Body of pancreas (tissue), 4 donors: ENCODE measurements at regions not wholly inside any gene's neighbourhood (a gene's known extent, or its start where the extent isn't known, plus 50 kb on each side); places are given as distances from the start of the nearest gene placed in this dataset.
A peak's percentile ranks its signal among the peaks of the same experiment; 100 is the strongest.

ENCODE experiments used
- ATAC-seq: fragments of 150-250 bp; one replicate; pipeline ENCODE4 v1.9.1; 2016
- DNase-seq, 4 donors: peaks; one replicate each; pipeline ENCODE4 v3.0.0-alpha.2; 2019
- H3K27ac ChIP-seq, 4 donors: fragments of 200-600 bp; sonication (generic); 1 replicate in 3 of 4; 2 replicates in 1 of 4; pipeline versions ENCODE4 v1.5.1 to v1.6.1; 2016 to 2019; ENCODE audit warnings: mild to moderate bottlenecking in 1 of 4, mixed read lengths in 1 of 4, moderate library complexity in 1 of 4
- H3K27me3 ChIP-seq, 2 donors: fragments of 200-600 bp; sonication (generic); one replicate each; pipeline ENCODE4 v1.6.0; 2016; ENCODE audit warnings: mild to moderate bottlenecking in 1 of 2
- H3K36me3 ChIP-seq, 2 donors: fragments of 200-600 bp; sonication (generic); replicated peaks in 1 of 2; 2 replicates each; pipeline ENCODE4 v1.5.1; 2016; ENCODE audit warnings: low read depth in 2 of 2; ENCODE audit not compliant: insufficient read depth in 1 of 2
- H3K4me1 ChIP-seq: fragments of 200-600 bp; sonication (generic); one replicate; pipeline ENCODE4 v1.6.0; 2016
- H3K4me3 ChIP-seq, 2 donors: fragments of 200-600 bp; sonication (generic); 1 replicate in 1 of 2; 2 replicates in 1 of 2; pipeline ENCODE4 v1.5.1; 2016 to 2019
- H3K9me3 ChIP-seq, 3 donors: fragments of 200-600 bp; sonication (generic); 1 replicate in 2 of 3; 2 replicates in 1 of 3; pipeline ENCODE4 v1.5.1; 2016
- POLR2A ChIP-seq, 3 donors: fragments of 450-650 bp; IDR thresholded peaks; one replicate each; pipeline ENCODE4 v1.6.1; 2016; ENCODE audit warnings: antibody characterized with exemption in 3 of 3, mild to moderate bottlenecking in 2 of 3
- WGBS, 2 donors: methylation state at CpG; one replicate each; pipeline ENCODE4 v1.1.5; 2017; 5-methylcytosine and 5-hydroxymethylcytosine counted together
- intact Hi-C: fragments of 100-400 bp; cut with DNase I; formaldehyde crosslinking; loops from one replicate; pipeline ENCODE4 v1.15.1; 2023
- TF ChIP-seq, protein P1 (sequence below), 7 experiments: fragments of 450-650 bp in 4 of 7; fragments of 200-600 bp in 3 of 7; sonication (generic) in 3 of 7; IDR thresholded peaks; one replicate each; pipeline ENCODE4 v1.5.1; 2016 to 2019; ENCODE audit warnings: antibody characterized with exemption in 7 of 7

DNA sequence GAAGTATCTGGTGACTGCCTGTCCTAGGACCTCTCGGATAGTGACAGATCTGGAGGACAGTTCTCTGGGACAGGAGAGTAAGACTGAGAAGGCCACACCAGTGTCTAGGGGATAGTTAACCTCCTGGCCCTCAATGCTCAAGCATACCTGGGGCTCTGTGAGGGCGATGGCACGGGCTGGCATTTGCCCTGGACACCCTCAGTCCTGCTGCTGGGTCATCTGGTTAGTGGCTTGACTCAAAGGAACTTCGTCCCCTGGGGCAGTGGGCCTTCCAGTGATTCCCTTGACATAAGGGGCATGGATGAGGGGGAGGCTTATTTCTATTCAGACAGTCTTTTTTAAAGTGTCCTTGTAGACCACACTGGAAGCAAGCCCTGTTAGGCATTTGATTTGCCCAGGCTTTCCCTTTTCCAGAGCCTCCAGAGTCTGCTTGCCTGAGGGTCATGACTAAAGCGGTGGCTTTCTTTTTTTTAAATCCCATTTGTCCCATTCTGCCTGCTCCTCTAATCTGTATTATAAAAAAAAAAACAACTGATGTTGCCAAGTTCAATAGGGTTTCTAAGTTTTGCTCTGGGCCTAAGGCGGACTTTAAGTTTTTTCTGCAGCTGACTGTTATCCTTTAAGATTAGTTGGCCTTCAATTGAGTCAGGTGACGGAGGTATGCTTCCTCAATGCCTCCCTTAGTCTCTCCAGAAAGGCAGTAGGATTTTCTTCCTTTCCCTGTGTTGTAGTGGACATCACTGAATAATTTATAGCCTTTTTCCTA lies 2083.5 kb upstream of the C9orf72 start:
- WGBS, 2 donors: 55 to 61% methylated on average over 7 of the region's 7 CpGs
- H3K27me3 ChIP-seq: no peaks in the 10 kb centered on the region
- peak overlapping the region in 1 of 4 donors; percentile 38 for H3K27ac ChIP-seq
- no peak overlapping the region for H3K4me3 ChIP-seq
- ATAC-seq (no peak), DNase-seq (peak in 1 of 4 donors; percentile 8)
- H3K4me1 ChIP-seq: peaks cover 10% of the 10 kb centered on the region
- intact Hi-C loops: no loop called here
- no peaks in the 10 kb centered on the region for H3K9me3 ChIP-seq
- no peak for TF ChIP-seq POLR2A (IDR thresholded peaks at IDR 0.05)
- TF ChIP-seq, protein P1, sequence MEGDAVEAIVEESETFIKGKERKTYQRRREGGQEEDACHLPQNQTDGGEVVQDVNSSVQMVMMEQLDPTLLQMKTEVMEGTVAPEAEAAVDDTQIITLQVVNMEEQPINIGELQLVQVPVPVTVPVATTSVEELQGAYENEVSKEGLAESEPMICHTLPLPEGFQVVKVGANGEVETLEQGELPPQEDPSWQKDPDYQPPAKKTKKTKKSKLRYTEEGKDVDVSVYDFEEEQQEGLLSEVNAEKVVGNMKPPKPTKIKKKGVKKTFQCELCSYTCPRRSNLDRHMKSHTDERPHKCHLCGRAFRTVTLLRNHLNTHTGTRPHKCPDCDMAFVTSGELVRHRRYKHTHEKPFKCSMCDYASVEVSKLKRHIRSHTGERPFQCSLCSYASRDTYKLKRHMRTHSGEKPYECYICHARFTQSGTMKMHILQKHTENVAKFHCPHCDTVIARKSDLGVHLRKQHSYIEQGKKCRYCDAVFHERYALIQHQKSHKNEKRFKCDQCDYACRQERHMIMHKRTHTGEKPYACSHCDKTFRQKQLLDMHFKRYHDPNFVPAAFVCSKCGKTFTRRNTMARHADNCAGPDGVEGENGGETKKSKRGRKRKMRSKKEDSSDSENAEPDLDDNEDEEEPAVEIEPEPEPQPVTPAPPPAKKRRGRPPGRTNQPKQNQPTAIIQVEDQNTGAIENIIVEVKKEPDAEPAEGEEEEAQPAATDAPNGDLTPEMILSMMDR (IDR thresholded peaks at IDR 0.05): no peak
- H3K36me3 ChIP-seq: no peaks in the 10 kb centered on the region

DNA sequence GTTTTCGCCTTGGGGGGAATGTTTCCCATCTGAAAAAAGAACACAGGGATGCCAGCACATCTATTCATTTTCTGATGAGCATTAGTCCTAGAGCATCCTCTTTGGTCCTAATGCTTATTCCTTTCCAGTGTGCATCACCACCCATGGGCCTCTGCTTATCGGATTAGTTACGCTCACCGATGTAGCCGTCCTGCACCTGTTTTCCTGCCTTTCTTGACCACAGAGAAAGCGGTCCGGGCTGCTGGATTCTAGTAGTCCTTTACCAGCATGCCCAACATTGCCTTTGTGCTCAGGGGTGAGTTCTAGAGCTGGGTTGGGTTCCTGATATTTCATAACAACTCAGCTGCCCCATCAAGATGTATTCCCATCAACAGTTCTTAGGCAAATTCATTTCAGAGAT lies 2084.5 kb upstream of the C9orf72 start:
- TF ChIP-seq, protein P1 (IDR thresholded peaks at IDR 0.05): no peak
- TF ChIP-seq POLR2A (IDR thresholded peaks at IDR 0.05): no peak
- ATAC-seq (no peak), DNase-seq (no peak)
- Histone ChIP-seq H3K27me3 (no peaks in the 10 kb centered on the region), H3K27ac (no peak overlapping the region), H3K4me1 (peaks cover 10% of the 10 kb centered on the region), H3K9me3 (no peaks in the 10 kb centered on the region), H3K36me3 (no peaks in the 10 kb centered on the region), H3K4me3 (no peak overlapping the region)
- 94% methylated on average over 7 of the region's 7 CpGs for WGBS, 2 donors
- intact Hi-C loops: no loop called here

DNA sequence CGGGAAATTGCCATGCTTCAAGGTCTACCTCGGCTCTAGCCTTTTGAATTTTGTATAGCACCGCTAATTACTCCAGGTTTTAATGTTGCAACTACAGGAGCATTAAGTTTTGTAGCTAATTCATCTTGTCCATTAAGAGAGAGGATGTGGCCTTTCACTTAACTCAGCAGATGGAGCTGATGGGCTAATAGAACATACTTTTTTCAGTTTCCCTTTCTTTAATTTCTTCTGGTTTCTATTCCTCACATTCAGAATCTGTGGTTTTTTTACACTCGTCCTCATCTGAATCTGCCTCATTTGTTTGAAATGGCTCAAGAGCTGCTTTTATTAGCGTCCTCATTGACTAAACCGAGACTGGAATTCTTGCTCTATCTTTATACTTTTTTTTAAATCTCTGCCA lies 2085.7 kb upstream of the C9orf72 start:
- no peaks in the 10 kb centered on the region for H3K9me3 ChIP-seq
- no peak overlapping the region for H3K4me3 ChIP-seq
- intact Hi-C loops: no loop called here
- ATAC-seq: no peak
- DNase-seq: no peak
- TF ChIP-seq, protein P1 (IDR thresholded peaks at IDR 0.05): no peak
- no peak for TF ChIP-seq POLR2A (IDR thresholded peaks at IDR 0.05)
- no peaks in the 10 kb centered on the region for H3K36me3 ChIP-seq
- WGBS, 2 donors: 82 to 92% methylated on average over 6 of the region's 6 CpGs
- no peaks in the 10 kb centered on the region for H3K27me3 ChIP-seq
- H3K4me1 ChIP-seq: peaks cover 10% of the 10 kb centered on the region
- no peak overlapping the region for H3K27ac ChIP-seq

DNA sequence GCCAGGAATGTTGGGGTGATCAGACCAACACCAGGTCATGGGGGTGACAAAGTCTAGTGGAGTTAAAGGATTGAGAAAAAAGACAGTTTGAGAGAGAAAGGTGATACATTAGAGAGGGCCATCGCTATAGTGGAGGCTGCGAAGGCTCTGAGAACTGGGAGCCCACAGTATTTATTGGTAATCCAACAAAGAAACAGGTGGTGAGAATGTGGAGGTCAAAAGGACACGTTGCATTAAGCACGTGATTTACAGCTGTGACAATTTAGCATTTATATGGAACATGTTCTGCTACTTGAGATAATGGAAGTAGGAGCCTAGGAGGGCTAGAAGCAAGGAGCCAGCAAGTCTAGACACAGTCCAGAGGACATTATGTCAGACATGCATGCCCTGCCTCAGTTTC lies 2086.5 kb upstream of the C9orf72 start:
- Histone ChIP-seq H3K4me3 (no peak overlapping the region), H3K4me1 (peaks cover 10% of the 10 kb centered on the region), H3K27me3 (no peaks in the 10 kb centered on the region), H3K36me3 (no peaks in the 10 kb centered on the region), H3K9me3 (no peaks in the 10 kb centered on the region), H3K27ac (no peak overlapping the region)
- 71 to 78% methylated on average over 4 of the region's 4 CpGs for WGBS, 2 donors
- TF ChIP-seq, protein P1 (IDR thresholded peaks at IDR 0.05): no peak
- no peak for TF ChIP-seq POLR2A (IDR thresholded peaks at IDR 0.05)
- DNase-seq: no peak
- ATAC-seq: no peak
- intact Hi-C loops: no loop called here

DNA sequence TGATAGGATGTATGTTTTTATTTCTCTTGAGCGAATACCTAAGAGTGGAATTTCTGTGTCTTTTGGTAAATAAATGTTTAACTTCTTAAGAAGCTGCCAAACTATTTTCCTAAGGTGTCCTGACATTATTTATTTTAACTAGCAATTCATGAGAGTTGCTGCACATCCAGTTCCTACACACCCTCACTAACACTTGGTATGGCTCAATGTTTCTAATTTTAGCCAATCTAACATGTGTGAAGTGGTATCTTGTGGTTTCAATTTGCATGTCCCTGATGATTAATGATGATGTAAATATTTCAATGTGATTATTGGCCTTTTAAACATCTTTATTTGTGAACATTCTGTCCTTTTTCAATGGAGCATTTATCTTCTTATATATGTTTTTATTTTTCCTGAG lies 2095.5 kb upstream of the C9orf72 start:
- H3K9me3 ChIP-seq: no peaks in the 10 kb centered on the region
- no peak for DNase-seq
- no peaks in the 10 kb centered on the region for H3K36me3 ChIP-seq
- no peak overlapping the region for H3K4me3 ChIP-seq
- no peak for TF ChIP-seq POLR2A (IDR thresholded peaks at IDR 0.05)
- TF ChIP-seq, protein P1 (IDR thresholded peaks at IDR 0.05): no peak
- intact Hi-C loops: no loop called here
- 47% methylated on average over 1 of the region's 1 CpG for WGBS, 2 donors
- H3K4me1 ChIP-seq: peaks cover 14% of the 10 kb centered on the region
- ATAC-seq: peak; percentile 63
- H3K27ac ChIP-seq: peak overlapping the region in 2 of 4 donors; percentile 4 to 52
- H3K27me3 ChIP-seq: no peaks in the 10 kb centered on the region
